Astrocyte of the cerebellum (primary cell): ENCODE measurements at regions not wholly inside any gene's neighbourhood (a gene's known extent, or its start where the extent isn't known, plus 50 kb on each side); places are given as distances from the start of the nearest gene placed in this dataset.

Experiments
- DNase-seq: peaks from one replicate; pipeline ENCODE4 v3.0.0-alpha.2; 2011; ENCODE audit warnings: low read depth
- H3K4me3 ChIP-seq: 2 replicates; pipeline ENCODE4 v1.5.1; 2011; ENCODE audit warnings: mild to moderate bottlenecking, low read depth, low read length, moderate library complexity
- in situ Hi-C: cut with HindIII; loops from 2 replicates; pipeline ENCODE4 v1.10.0; 2017; ENCODE audit warnings: low sequenced_read_pairs
- TF ChIP-seq, protein P1 (sequence below): IDR thresholded peaks from 2 replicates; pipeline ENCODE4 v1.5.1; 2012; ENCODE audit warnings: low read length, low read depth, moderate library complexity, mild to moderate bottlenecking; ENCODE audit errors: missing control alignments

DNA sequence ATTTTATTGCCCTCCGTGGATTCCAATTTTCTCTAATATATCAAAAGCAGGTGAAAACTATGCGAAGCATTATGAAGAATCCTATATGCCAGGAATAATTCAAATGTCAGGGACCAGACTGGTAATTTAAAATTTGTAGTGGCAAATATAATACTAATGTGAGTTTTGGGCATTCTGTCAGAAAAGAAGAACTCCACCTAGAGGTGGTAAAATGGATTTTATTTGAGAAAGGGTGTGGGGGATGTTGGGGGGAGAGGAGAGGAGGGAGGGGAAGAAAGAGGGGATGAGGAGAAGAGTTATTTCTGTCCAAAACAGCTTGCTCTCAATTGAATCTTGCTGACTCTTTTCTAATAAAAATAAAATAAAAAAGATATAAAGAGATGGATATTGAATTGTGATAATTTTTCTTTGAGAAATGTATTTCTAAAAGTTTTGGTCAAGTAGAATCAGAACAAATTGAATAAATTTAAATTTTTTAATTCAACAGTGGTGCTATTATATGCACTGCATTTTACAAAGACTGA, 929.3 kb upstream of the SLITRK5 start:
- in situ Hi-C loops: no loop called here
- DNase-seq: no peak
- TF ChIP-seq, protein P1, sequence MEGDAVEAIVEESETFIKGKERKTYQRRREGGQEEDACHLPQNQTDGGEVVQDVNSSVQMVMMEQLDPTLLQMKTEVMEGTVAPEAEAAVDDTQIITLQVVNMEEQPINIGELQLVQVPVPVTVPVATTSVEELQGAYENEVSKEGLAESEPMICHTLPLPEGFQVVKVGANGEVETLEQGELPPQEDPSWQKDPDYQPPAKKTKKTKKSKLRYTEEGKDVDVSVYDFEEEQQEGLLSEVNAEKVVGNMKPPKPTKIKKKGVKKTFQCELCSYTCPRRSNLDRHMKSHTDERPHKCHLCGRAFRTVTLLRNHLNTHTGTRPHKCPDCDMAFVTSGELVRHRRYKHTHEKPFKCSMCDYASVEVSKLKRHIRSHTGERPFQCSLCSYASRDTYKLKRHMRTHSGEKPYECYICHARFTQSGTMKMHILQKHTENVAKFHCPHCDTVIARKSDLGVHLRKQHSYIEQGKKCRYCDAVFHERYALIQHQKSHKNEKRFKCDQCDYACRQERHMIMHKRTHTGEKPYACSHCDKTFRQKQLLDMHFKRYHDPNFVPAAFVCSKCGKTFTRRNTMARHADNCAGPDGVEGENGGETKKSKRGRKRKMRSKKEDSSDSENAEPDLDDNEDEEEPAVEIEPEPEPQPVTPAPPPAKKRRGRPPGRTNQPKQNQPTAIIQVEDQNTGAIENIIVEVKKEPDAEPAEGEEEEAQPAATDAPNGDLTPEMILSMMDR: no peak
- H3K4me3 ChIP-seq: no peak overlapping the region

GRCh38 chr13:86757236-86757978, 913.8 kb upstream of the SLITRK5 start:
- in situ Hi-C loops: no loop called here
- H3K4me3 ChIP-seq: no peak overlapping the region
- DNase-seq: peak; percentile 65

GRCh38 chr13:86758116-86758515, 913.1 kb upstream of the SLITRK5 start:
- in situ Hi-C loops: no loop called here
- TF ChIP-seq, protein P1: no peak
- no peak for DNase-seq
- no peak overlapping the region for H3K4me3 ChIP-seq

More at GRCh38 chr13:86757236-86757978, 913.8 kb upstream of the SLITRK5 start:
- TF ChIP-seq, protein P1: no peak

- TF ChIP-seq, protein P1: no peak
- in situ Hi-C loops: no loop called here
- DNase-seq: no peak
- no peak overlapping the region for H3K4me3 ChIP-seq
These were observed 910.6 kb upstream of the SLITRK5 start for GRCh38 chr13:86760620-86761019.

DNA sequence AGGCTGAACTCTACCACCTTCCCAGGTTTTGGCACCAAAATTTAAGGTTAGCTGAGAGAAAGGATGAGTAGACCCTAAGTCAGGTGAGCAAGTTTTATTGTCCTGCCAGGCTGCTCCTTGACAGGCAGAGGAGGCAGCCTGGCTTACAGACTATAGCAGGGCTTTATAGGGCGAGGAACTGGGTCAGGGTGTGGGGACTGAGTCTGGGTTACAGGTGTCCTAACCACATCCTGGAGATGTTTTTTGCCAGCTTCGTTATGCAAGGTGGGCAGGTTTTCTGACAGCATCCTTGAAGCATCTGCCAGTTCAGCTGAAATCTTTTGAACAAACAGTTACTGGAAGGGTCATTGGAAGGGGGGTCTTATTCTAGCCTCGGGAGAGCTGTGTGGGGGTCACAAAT, 905.7 kb upstream of the SLITRK5 start:
- DNase-seq: no peak
- in situ Hi-C loops: no loop called here
- TF ChIP-seq, protein P1: no peak
- H3K4me3 ChIP-seq: no peak overlapping the region

DNA sequence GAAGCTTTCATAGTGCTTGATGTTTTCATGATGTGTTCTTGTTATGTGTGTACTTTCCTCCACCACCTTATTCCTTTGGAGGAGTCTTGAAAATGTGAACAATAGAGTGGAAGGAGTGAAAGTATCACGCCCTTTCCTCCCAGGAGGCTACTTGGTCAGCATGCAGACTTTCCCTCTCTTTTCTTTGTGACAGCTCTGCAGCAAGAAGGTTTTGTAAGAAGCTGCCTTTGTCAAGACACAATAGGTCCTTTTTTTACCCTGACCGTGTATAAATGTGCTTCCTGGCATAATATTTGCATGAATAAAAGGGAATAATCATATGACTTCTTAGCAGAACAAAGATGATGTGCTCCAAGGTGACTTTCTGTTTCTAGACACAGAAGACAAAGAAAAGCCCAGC, 882.6 kb upstream of the SLITRK5 start:
- no peak overlapping the region for H3K4me3 ChIP-seq
- DNase-seq: no peak
- in situ Hi-C loops: no loop called here
- TF ChIP-seq, protein P1: no peak
